ENCODE measurements at regions not wholly inside any gene's neighbourhood (a gene's known extent, or its start where the extent isn't known, plus 50 kb on each side); places are given as distances from the start of the nearest gene placed in this dataset.
"Not testable (repeated sequence)": the region's sequence is repeated elsewhere in the genome, so short reads cannot be mapped to it uniquely, and the experiment has no call there.

GRCh38 chr12:90502070-90502469 lies 452.9 kb downstream of the CCER1 start:
- no peak for DNase-seq (ENCODE audit: low read depth)

- no peak for DNase-seq (ENCODE audit: low read depth)
These were observed 453.6 kb downstream of the CCER1 start for GRCh38 chr12:90501412-90501811.

GRCh38 chr12:90499795-90500194 lies 455.2 kb downstream of the CCER1 start:
- no peak for DNase-seq (ENCODE audit: low read depth)

- DNase-seq (ENCODE audit: low read depth), result no peak
These were observed 456.9 kb downstream of the CCER1 start for GRCh38 chr12:90497923-90498545.

GRCh38 chr12:90490355-90490754 lies 464.6 kb downstream of the CCER1 start:
- no peak for DNase-seq (ENCODE audit: low read depth)

- no peak for DNase-seq (ENCODE audit: low read depth)
These were observed 465.8 kb downstream of the CCER1 start for GRCh38 chr12:90489141-90489540.

- no peak for DNase-seq (ENCODE audit: low read depth)
These were observed 469.4 kb downstream of the CCER1 start for GRCh38 chr12:90485560-90485959.

- no peak for DNase-seq (ENCODE audit: low read depth)
These were observed 470.9 kb downstream of the CCER1 start for GRCh38 chr12:90484094-90484493.

GRCh38 chr12:90481748-90482147 lies 473.2 kb downstream of the CCER1 start:
- DNase-seq (ENCODE audit: low read depth), result no peak

- no peak for DNase-seq (ENCODE audit: low read depth)
These were observed 475.7 kb downstream of the CCER1 start for GRCh38 chr12:90479237-90479636.

GRCh38 chr12:90473831-90474230 lies 481.1 kb downstream of the CCER1 start:
- no peak for DNase-seq (ENCODE audit: low read depth)

GRCh38 chr12:90460681-90461080 lies 494.3 kb downstream of the CCER1 start:
- no peak for DNase-seq (ENCODE audit: low read depth)

GRCh38 chr12:90456248-90456647 lies 498.7 kb downstream of the CCER1 start:
- DNase-seq (ENCODE audit: low read depth), result no peak

- no peak for DNase-seq (ENCODE audit: low read depth)
These were observed 499.2 kb downstream of the CCER1 start for GRCh38 chr12:90455756-90456155.

GRCh38 chr12:90449611-90450010 lies 505.4 kb downstream of the CCER1 start:
- no peak for DNase-seq (ENCODE audit: low read depth)

- not testable (repeated sequence) for DNase-seq (ENCODE audit: low read depth)
These were observed 511.5 kb downstream of the CCER1 start for GRCh38 chr12:90443466-90443865.

- DNase-seq (ENCODE audit: low read depth), result no peak
These were observed 513.5 kb downstream of the CCER1 start for GRCh38 chr12:90441431-90441830.

GRCh38 chr12:90428881-90429280 lies 526.1 kb downstream of the CCER1 start:
- DNase-seq (ENCODE audit: low read depth), result no peak

- no peak for DNase-seq (ENCODE audit: low read depth)
These were observed 526.5 kb downstream of the CCER1 start for GRCh38 chr12:90428465-90428864.

GRCh38 chr12:90423965-90424364 lies 531.0 kb downstream of the CCER1 start:
- DNase-seq (ENCODE audit: low read depth), result no peak

GRCh38 chr12:90410962-90411361 lies 544.0 kb downstream of the CCER1 start:
- DNase-seq (ENCODE audit: low read depth), result no peak

- DNase-seq (ENCODE audit: low read depth), result no peak
These were observed 547.1 kb downstream of the CCER1 start for GRCh38 chr12:90407841-90408240.

GRCh38 chr12:90404071-90404470 lies 550.9 kb downstream of the CCER1 start:
- DNase-seq (ENCODE audit: low read depth), result no peak

GRCh38 chr12:90401185-90401584 lies 553.8 kb downstream of the CCER1 start:
- no peak for DNase-seq (ENCODE audit: low read depth)

- DNase-seq (ENCODE audit: low read depth), result no peak
These were observed 555.6 kb downstream of the CCER1 start for GRCh38 chr12:90399357-90399756.
